ENCODE measurements at regions not wholly inside any gene's neighbourhood (a gene's known extent, or its start where the extent isn't known, plus 50 kb on each side); places are given as distances from the start of the nearest gene placed in this dataset.

DNA sequence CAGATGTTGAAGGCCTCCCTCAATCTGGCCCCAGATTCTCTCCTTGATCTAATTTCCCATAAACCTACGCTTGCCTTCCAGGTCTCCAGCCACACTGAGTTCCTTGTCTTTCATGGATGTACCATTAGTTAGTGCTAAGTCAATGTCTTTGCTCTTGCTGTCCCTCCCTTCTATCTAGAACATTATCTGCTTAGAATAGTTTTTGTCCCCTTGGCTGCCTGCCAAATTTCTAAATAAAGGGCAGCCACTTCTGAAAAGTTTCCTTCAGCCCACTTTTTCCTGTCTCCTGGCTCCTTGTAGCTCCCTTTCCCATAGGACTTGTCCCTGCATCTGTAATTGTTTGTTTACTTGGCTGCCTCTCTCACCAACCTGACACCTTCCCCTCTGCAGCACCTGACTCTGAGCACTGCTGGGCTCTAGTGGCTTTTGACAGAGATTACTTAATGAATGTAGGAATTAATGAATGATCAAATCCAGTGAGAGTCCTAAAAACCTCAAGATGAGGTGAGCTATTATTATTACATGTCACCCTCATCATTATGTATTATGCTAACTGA lies 58.3 kb downstream of the CXCL12 start:
- Histone ChIP-seq H3K9me3 (no peaks in the 10 kb centered on the region), H3K27me3 (no peaks in the 10 kb centered on the region), H3K4me3 (no peak overlapping the region), H3K27ac (no peak overlapping the region), H3K4me1 (peaks cover 0 to 6% (median 0%) of the 10 kb centered on the region in 4 donors), H3K36me3 (no peaks in the 10 kb centered on the region)
- no peak for TF ChIP-seq POLR2A (IDR thresholded peaks at IDR 0.05)
- TF ChIP-seq, protein P1, sequence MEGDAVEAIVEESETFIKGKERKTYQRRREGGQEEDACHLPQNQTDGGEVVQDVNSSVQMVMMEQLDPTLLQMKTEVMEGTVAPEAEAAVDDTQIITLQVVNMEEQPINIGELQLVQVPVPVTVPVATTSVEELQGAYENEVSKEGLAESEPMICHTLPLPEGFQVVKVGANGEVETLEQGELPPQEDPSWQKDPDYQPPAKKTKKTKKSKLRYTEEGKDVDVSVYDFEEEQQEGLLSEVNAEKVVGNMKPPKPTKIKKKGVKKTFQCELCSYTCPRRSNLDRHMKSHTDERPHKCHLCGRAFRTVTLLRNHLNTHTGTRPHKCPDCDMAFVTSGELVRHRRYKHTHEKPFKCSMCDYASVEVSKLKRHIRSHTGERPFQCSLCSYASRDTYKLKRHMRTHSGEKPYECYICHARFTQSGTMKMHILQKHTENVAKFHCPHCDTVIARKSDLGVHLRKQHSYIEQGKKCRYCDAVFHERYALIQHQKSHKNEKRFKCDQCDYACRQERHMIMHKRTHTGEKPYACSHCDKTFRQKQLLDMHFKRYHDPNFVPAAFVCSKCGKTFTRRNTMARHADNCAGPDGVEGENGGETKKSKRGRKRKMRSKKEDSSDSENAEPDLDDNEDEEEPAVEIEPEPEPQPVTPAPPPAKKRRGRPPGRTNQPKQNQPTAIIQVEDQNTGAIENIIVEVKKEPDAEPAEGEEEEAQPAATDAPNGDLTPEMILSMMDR (IDR thresholded peaks at IDR 0.05) = no peak
- DNase-seq = no peak

DNA sequence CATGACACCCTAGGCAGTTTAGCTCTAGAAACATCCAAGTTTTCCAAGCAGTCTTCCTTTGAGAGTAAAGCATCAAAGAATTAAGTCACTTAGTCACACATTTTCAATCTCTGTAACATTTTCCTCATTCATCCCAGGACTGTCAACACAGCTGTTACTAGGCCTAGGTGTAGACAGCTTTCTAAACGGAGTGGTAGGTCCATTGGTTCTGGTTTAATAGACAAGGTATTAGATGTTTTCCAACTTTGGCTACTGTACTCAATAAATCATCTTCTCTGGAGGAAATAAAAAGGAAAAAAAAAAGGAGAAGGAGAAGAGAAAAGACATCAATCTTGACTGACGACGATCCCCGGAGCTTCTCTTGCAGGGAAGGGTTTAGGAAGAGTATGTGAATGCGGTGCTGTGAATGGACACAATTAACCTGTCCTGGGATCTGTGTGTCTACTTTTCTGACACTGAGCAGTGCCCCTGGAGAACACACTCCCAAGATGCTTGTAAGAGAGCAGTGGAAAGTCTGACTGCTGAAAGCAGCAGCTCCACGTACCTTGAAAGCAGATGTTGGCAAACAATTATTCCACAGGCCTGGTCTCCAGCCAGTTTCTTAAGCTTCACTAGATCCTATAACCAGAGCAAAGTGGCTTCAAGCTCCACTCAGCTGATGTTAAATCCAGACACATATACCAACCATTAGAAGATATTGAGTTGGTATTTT lies 59.1 kb downstream of the CXCL12 start:
- H3K36me3 ChIP-seq = no peaks in the 10 kb centered on the region
- no peak overlapping the region for H3K27ac ChIP-seq
- no peak for DNase-seq
- H3K27me3 ChIP-seq = no peaks in the 10 kb centered on the region
- TF ChIP-seq, protein P1 (IDR thresholded peaks at IDR 0.05) = no peak
- TF ChIP-seq POLR2A (IDR thresholded peaks at IDR 0.05) = no peak
- H3K4me3 ChIP-seq = no peak overlapping the region
- H3K4me1 ChIP-seq = peaks cover 0 to 6% (median 0%) of the 10 kb centered on the region in 4 donors
- no peaks in the 10 kb centered on the region for H3K9me3 ChIP-seq

GRCh38 chr10:44325157-44325556 lies 59.7 kb downstream of the CXCL12 start:
- Histone ChIP-seq H3K36me3 (no peaks in the 10 kb centered on the region), H3K9me3 (no peaks in the 10 kb centered on the region), H3K4me3 (no peak overlapping the region), H3K4me1 (peaks cover 0 to 6% (median 0%) of the 10 kb centered on the region in 4 donors), H3K27ac (peak overlapping the region in 1 of 4 donors; percentile 56), H3K27me3 (no peaks in the 10 kb centered on the region)
- peak in 1 of 3 donors; percentile 82 for DNase-seq
- no peak for TF ChIP-seq POLR2A (IDR thresholded peaks at IDR 0.05)
- TF ChIP-seq, protein P1 (IDR thresholded peaks at IDR 0.05) = peak in 3 of 6 experiments; percentile 34 to 48 (median 43)

- H3K27me3 ChIP-seq = no peaks in the 10 kb centered on the region
- no peak for TF ChIP-seq POLR2A (IDR thresholded peaks at IDR 0.05)
- TF ChIP-seq, protein P1 (IDR thresholded peaks at IDR 0.05) = no peak
Observed at GRCh38 chr10:44323838-44324237, 61.1 kb downstream of the CXCL12 start.

DNA sequence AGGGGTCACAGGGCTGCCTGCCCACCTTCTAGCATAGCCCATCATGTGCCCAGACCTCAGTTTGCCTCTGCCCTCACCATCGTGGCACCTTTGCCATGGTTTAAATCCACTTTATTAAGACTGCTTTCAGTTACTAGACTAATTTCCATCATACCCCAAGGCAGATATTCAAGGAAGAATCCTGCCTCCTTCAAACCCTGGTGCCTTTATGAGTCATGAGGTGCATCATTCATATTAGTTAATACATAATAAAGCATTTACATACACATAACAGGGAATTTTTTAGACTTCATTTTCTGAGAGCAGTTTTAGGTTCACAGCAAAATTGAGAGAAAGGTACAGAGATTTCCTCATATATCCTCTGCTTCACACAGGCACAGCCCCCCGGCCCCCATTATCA lies 62.8 kb downstream of the CXCL12 start:
- TF ChIP-seq, protein P1 (IDR thresholded peaks at IDR 0.05) = no peak
- TF ChIP-seq POLR2A (IDR thresholded peaks at IDR 0.05) = no peak
- Histone ChIP-seq H3K36me3 (no peaks in the 10 kb centered on the region), H3K4me3 (no peak overlapping the region), H3K27ac (no peak overlapping the region), H3K4me1 (peaks cover 0 to 6% (median 0%) of the 10 kb centered on the region in 4 donors), H3K9me3 (no peaks in the 10 kb centered on the region), H3K27me3 (no peaks in the 10 kb centered on the region)
- DNase-seq = no peak

More at GRCh38 chr10:44323838-44324237, 61.1 kb downstream of the CXCL12 start:
- H3K4me1 ChIP-seq = peaks cover 0 to 6% (median 0%) of the 10 kb centered on the region in 4 donors
- no peak for DNase-seq
- H3K9me3 ChIP-seq = no peaks in the 10 kb centered on the region
- no peak overlapping the region for H3K4me3 ChIP-seq
- no peaks in the 10 kb centered on the region for H3K36me3 ChIP-seq
- no peak overlapping the region for H3K27ac ChIP-seq
